ENCODE measurements at regions not wholly inside any gene's neighbourhood (a gene's known extent, or its start where the extent isn't known, plus 50 kb on each side); places are given as distances from the start of the nearest gene placed in this dataset.

DNA sequence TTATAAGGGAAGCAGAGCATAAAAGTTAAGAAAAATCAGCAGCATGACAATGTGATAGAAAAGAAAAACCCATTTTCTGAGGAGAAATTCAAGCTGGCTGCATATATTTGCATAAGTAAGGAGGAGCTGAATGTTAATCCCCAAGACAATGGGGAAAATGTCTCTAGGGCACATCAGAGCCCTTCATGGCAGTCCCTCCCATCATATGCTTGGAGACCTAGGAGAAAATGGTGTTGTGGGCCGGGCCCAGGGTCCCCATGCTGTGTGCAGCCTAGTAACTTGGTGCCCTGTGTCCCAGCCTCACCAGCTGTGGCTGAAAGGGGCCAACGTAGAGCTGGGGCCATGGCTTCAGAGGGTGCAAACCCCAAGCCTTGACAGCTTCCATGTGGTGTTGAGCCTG lies 100.6 kb upstream of the PLPPR4 start:
- no peak for DNase-seq (ENCODE audit: low spot score)

DNA sequence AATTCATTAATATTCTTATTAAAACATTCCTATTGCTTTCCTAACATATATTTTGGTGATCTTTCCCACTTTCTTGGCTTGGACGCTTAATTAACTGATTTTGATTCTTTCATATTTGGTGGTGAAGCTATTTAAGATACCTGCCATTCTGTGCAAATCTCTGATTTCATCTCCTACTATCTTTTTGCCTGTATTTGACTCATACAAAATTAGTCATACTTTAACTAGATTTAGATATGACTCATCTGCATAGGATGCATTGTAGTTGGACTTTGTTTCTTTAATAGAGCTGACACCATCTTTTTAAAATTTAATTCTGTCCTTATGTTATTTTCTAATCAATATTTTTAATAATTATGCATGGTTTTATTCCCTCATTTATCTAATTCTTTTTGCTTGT lies 93.8 kb upstream of the PLPPR4 start:
- no peak for DNase-seq (ENCODE audit: low spot score)

- no peak for DNase-seq (ENCODE audit: low spot score)
These were observed 93.0 kb upstream of the PLPPR4 start for GRCh38 chr1:99171184-99171813.

DNA sequence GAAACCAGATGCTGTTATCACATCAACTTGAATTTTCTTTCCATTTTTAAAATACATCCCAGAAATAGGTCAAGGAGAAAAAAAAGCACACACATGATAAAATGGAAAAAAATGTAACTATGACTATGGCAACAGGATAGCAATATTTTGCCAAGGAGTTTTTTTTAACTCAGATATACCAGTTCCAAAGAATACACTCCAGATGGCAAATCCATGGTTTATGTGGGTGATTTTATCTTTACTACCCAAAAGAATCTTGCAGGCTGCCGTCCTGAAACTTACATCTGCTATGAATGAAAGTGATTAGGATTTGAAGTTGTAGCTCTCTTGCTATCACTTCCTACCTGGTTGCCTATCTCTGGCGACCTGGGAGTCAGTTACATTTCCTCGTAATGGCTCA lies 91.0 kb upstream of the PLPPR4 start:
- DNase-seq (ENCODE audit: low spot score) = no peak

GRCh38 chr1:99173900-99174299 lies 90.4 kb upstream of the PLPPR4 start:
- no peak for DNase-seq (ENCODE audit: low spot score)

DNA sequence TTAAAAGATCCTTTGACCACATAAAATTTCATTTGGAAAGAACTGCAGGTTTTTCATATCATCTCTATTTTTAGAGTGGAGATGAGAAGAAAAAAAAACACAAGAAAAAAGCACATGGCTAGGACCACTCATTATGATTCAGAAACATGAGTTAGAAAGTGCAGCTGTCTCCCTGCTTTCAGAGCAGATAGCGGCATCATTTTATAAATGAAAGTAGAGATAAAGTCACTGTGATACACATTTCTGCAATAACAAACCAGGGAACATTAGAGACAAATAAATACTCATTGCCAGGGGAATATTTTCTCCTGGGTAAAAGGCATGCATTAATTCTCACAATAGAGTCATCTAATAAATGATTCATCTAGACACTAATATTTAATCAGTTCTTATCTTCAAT lies 87.5 kb upstream of the PLPPR4 start:
- DNase-seq (ENCODE audit: low spot score) = no peak

DNA sequence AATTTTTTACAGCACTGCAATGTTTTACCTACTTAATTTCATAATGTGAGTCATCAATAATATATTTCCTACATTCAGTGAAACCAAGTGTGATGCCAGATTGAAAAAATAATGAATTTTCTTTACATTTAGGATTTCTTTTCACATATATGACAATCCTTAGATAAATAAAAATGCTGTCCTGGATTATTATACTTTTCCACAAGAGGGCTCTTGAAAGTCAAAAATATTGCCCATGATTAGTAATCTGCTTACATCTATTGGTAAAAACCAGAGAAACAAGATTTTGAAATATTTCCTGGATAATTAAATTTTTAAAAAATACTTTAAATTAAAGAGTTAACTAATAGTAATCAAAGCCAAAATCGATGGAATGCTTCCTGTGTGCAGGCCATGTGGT lies 86.8 kb upstream of the PLPPR4 start:
- no peak for DNase-seq (ENCODE audit: low spot score)

DNA sequence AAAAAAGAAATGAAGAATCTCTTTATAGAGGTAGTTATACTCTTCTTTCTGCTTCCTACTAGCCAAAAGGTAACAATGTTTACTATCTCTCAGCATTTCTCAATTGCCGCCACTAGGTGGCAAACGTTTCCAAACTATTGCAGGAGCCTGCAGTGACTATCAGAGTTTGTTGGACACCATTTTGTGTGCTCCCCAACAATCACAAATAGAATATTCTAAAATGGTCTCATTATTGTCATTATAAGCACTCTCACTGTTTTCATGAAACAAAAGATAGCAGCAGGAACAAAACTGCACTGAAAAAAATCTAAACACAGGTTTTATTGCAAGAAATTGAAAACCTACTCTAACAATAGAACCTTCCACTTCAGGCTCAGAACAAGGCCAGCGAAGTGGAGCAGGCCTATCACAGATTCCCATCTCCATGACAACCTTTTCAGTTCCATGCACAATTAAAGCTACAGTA lies 83.9 kb upstream of the PLPPR4 start:
- peak; percentile 71 for DNase-seq (ENCODE audit: low spot score)

GRCh38 chr1:99180915-99181314 lies 83.4 kb upstream of the PLPPR4 start:
- DNase-seq (ENCODE audit: low spot score) = no peak

- no peak for DNase-seq (ENCODE audit: low spot score)
These were observed 82.4 kb upstream of the PLPPR4 start for GRCh38 chr1:99181892-99182291.

GRCh38 chr1:99185196-99185595 lies 79.1 kb upstream of the PLPPR4 start:
- no peak for DNase-seq (ENCODE audit: low spot score)

- no peak for DNase-seq (ENCODE audit: low spot score)
These were observed 70.9 kb upstream of the PLPPR4 start for GRCh38 chr1:99193431-99193830.

DNA sequence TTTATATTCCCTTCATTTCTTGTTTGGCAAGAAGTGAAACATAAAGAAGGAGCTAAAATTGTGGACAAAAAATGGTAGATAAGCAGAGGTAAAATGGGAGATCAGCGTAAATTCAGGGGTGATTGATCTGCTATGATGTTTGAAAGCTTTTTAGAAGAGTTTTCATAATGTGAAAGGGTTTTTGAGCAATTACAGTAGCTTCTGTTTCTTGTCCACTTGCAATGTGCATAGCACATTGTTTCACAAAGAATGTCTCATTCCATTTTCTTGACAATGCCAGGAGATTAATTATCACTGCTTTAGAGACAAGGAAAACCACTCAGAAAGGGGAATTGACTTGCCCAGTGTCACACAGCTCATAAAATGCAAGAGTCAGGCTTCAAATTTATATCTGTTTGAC lies 65.9 kb upstream of the PLPPR4 start:
- DNase-seq (ENCODE audit: low spot score) = no peak

DNA sequence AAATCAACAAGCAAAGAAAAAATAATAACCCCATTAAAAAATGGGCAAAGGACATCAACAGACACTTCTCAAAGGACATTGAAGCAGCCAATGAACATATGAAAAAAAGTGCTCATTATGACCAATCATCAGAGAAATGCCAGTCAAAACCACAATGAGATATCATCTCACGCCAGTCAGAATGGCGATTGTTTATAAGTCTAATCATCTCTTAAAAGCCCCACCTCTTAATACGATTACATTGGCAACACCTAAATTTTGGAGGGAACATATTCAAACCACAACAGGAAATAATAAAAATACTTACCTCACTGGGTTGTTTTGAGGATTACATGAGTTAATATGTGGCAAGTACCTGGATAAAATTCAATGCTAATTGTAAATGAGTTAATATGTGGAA lies 57.1 kb upstream of the PLPPR4 start:
- no peak for DNase-seq (ENCODE audit: low spot score)

Measured in ecto neural progenitor cell (in vitro differentiated cells).